ENCODE measurements at regions not wholly inside any gene's neighbourhood (a gene's known extent, or its start where the extent isn't known, plus 50 kb on each side); places are given as distances from the start of the nearest gene placed in this dataset.

GRCh38 chr6:15829156-15829555 lies 166.3 kb upstream of the DTNBP1 start:
- TF ChIP-seq POLR2A (IDR thresholded peaks at IDR 0.05; ENCODE audit: low read length) (no peak), GATA1 (IDR thresholded peaks at IDR 0.05; ENCODE audit: low read depth, low read length) (no peak)
